GM23338 (cell line): ENCODE measurements at regions not wholly inside any gene's neighbourhood (a gene's known extent, or its start where the extent isn't known, plus 50 kb on each side); places are given as distances from the start of the nearest gene placed in this dataset.

Experiments used
- ATAC-seq: fragments of 200-7000 bp; cut with Tn5 transposase; 3 replicates; pipeline ENCODE4 v1.9.1; 2020
- DNase-seq: peaks from one replicate; pipeline ENCODE4 v3.0.0-alpha.2; 2015; ENCODE audit warnings: low spot score
- H2AFZ ChIP-seq: fragments of 200-600 bp; sonication (generic); 2 replicates; pipeline ENCODE4 v1.8.0; 2016; ENCODE audit warnings: antibody characterized with exemption, mild to moderate bottlenecking, moderate library complexity
- H3F3A ChIP-seq: fragments of 200-600 bp; sonication (generic); replicated peaks from 2 replicates; pipeline ENCODE4 v1.8.0; 2017; ENCODE audit warnings: antibody characterized with exemption, mixed run types, low read depth
- H3K27ac ChIP-seq: fragments of 200-600 bp; sonication (generic); 2 replicates; pipeline ENCODE4 v1.6.1; 2016; ENCODE audit warnings: low read depth
- H3K27me3 ChIP-seq: fragments of 200-600 bp; sonication (generic); 2 replicates; pipeline ENCODE4 v1.8.0; 2016; ENCODE audit warnings: mild to moderate bottlenecking, mixed run types, moderate library complexity; ENCODE audit not compliant: insufficient read depth
- H3K36me3 ChIP-seq: fragments of 200-600 bp; sonication (generic); 2 replicates; pipeline ENCODE4 v1.8.0; 2016; ENCODE audit warnings: mild to moderate bottlenecking; ENCODE audit not compliant: insufficient read depth
- H3K4me1 ChIP-seq: fragments of 200-600 bp; sonication (generic); 2 replicates; pipeline ENCODE4 v1.8.0; 2016; ENCODE audit warnings: mild to moderate bottlenecking, moderate library complexity; ENCODE audit not compliant: insufficient read depth
- H3K4me2 ChIP-seq: fragments of 200-600 bp; sonication (generic); 2 replicates; pipeline ENCODE4 v1.7.1; 2017; ENCODE audit warnings: mixed run types
- H3K4me3 ChIP-seq: fragments of 200-600 bp; sonication (generic); 2 replicates; pipeline ENCODE4 v1.6.1; 2016; ENCODE audit warnings: mixed run types
- H3K79me2 ChIP-seq: fragments of 200-600 bp; sonication (generic); replicated peaks from 2 replicates; pipeline ENCODE4 v1.8.0; 2017; ENCODE audit warnings: mild to moderate bottlenecking; ENCODE audit not compliant: insufficient read depth
- H3K9me2 ChIP-seq: fragments of 200-600 bp; sonication (generic); 2 replicates; pipeline ENCODE4 v1.8.0; 2017; ENCODE audit not compliant: insufficient read depth
- H4K20me1 ChIP-seq: fragments of 200-600 bp; sonication (generic); replicated peaks from 2 replicates; pipeline ENCODE4 v1.8.0; 2017; ENCODE audit warnings: mild to moderate bottlenecking; ENCODE audit not compliant: insufficient read depth
- H3K27ac Mint-ChIP-seq: 2 replicates; pipeline ENCODE4 v1.8.0; 2020; ENCODE audit warnings: inconsistent platforms, mild to moderate bottlenecking, moderate library complexity, mixed read lengths
- H3K27me3 Mint-ChIP-seq: 3 replicates; pipeline ENCODE4 v1.8.0; 2022; ENCODE audit warnings: low read depth, mild to moderate bottlenecking, moderate library complexity, mixed read lengths, inconsistent platforms; ENCODE audit not compliant: insufficient read depth, poor library complexity
- H3K36me3 Mint-ChIP-seq: 3 replicates; pipeline ENCODE4 v1.8.0; 2021; ENCODE audit warnings: low read depth, mild to moderate bottlenecking, inconsistent platforms, moderate library complexity, mixed read lengths
- H3K4me1 Mint-ChIP-seq: 3 replicates; pipeline ENCODE4 v1.8.0; 2020; ENCODE audit warnings: mild to moderate bottlenecking, inconsistent platforms, mixed read lengths
- H3K4me3 Mint-ChIP-seq: 3 replicates; pipeline ENCODE4 v1.8.0; 2021; ENCODE audit warnings: moderate library complexity, mild to moderate bottlenecking, inconsistent platforms, mixed read lengths
- H3K9me3 Mint-ChIP-seq: 3 replicates; pipeline ENCODE4 v1.8.0; 2020; ENCODE audit warnings: moderate library complexity, mild to moderate bottlenecking, inconsistent platforms, mixed read lengths
- CREB1 ChIP-seq: fragments of 250-450 bp; sonication (Bioruptor Pico); IDR thresholded peaks from 2 replicates; pipeline ENCODE4 v1.5.0; 2020; ENCODE audit warnings: low read depth, mild to moderate bottlenecking, moderate library complexity
- EZH2phosphoT487 ChIP-seq: fragments of 200-600 bp; sonication (generic); IDR thresholded peaks from one replicate; pipeline ENCODE4 v1.8.1; 2018; ENCODE audit warnings: antibody characterized with exemption; ENCODE audit not compliant: unreplicated experiment
- JUNB ChIP-seq: IDR thresholded peaks from one replicate; pipeline ENCODE4 v1.6.1; 2016; ENCODE audit warnings: antibody characterized with exemption; ENCODE audit not compliant: unreplicated experiment
- POLR2AphosphoS5 ChIP-seq: IDR thresholded peaks from 2 replicates; pipeline ENCODE4 v1.6.1; 2016; ENCODE audit warnings: antibody characterized with exemption, low read depth
- STAT1 ChIP-seq: IDR thresholded peaks from one replicate; pipeline ENCODE4 v1.6.1; 2016; ENCODE audit warnings: antibody characterized with exemption; ENCODE audit not compliant: unreplicated experiment
- ZNF331 ChIP-seq: fragments of 250-450 bp; sonication (Bioruptor Pico); IDR thresholded peaks from 2 replicates; pipeline ENCODE4 v1.5.0; 2020; ENCODE audit warnings: low read depth, mild to moderate bottlenecking, moderate library complexity
- TF ChIP-seq, protein P1 (sequence below): fragments of 250-450 bp; sonication (Bioruptor Pico); IDR thresholded peaks from 2 replicates; pipeline ENCODE4 v1.5.0; 2020; ENCODE audit warnings: mild to moderate bottlenecking, moderate library complexity
- TF ChIP-seq, protein P2 (sequence below): IDR thresholded peaks from 2 replicates; pipeline ENCODE4 v1.6.1; 2016; ENCODE audit warnings: antibody characterized with exemption

DNA sequence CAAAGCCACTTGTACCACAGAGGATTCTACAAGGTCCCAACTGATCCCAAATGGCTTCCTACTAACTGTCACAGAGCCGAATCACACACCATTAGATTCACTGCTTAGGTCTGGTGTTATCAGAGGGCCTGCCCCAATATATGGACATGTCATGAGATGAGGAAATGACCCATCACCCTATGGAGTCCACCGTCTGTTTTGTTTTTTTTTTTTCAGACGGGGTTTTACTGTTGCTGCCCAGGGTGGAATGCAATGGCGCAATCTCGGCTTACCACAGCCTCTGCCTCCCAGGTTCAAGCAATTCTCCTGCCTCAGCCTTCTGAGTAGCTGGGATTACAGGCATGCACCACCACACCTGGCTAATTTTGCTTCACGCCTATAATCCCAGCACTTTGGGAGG, 83.8 kb upstream of the ETS2 start:
- H4K20me1 ChIP-seq = no peaks in the 10 kb centered on the region
- no peak overlapping the region for H2AFZ ChIP-seq
- no peaks in the 10 kb centered on the region for H3F3A ChIP-seq
- H3K36me3 ChIP-seq = no peaks in the 10 kb centered on the region
- H3K4me1 Mint-ChIP-seq = peaks cover 8% of the 10 kb centered on the region
- no peak overlapping the region for H3K4me3 ChIP-seq
- H3K36me3 Mint-ChIP-seq = peaks cover 8% of the 10 kb centered on the region; the same call in 2 of the 3 replicates
- no peaks in the 10 kb centered on the region for H3K27me3 Mint-ChIP-seq
- ATAC-seq (no peak), DNase-seq (no peak)
- H3K27ac Mint-ChIP-seq = no peak overlapping the region
- TF ChIP-seq ZNF331 (CRISPR knock-in tag) (no peak), CREB1 (CRISPR knock-in tag) (no peak), EZH2phosphoT487 (no peak), POLR2AphosphoS5 (no peak), STAT1 (no peak), JUNB (no peak)
- no peak overlapping the region for H3K4me3 Mint-ChIP-seq
- H3K9me3 Mint-ChIP-seq = peaks cover 14% of the 10 kb centered on the region
- H3K4me2 ChIP-seq = no peak overlapping the region
- 0 out of 2 replicates have a peak, but pooled peaks cover 4% of the 10 kb centered on the region for H3K9me2 ChIP-seq
- H3K4me1 ChIP-seq = no peaks in the 10 kb centered on the region
- H3K27ac ChIP-seq = no peak overlapping the region
- H3K79me2 ChIP-seq = no peaks in the 10 kb centered on the region
- no peaks in the 10 kb centered on the region for H3K27me3 ChIP-seq

GRCh38 chr21:38725196-38726157, 80.3 kb upstream of the ETS2 start:
- Mint-ChIP-seq H3K4me3 (no peak overlapping the region), H3K4me1 (peaks cover 14% of the 10 kb centered on the region), H3K27me3 (no peaks in the 10 kb centered on the region), H3K36me3 (peaks cover 8% of the 10 kb centered on the region; the same call in 2 of the 3 replicates), H3K9me3 (peaks cover 14% of the 10 kb centered on the region), H3K27ac (no peak overlapping the region)
- Histone ChIP-seq H2AFZ (no peak overlapping the region; the same call in 1 of the 2 replicates), H3K4me1 (0 out of 2 replicates have a peak, but pooled peaks cover 5% of the 10 kb centered on the region), H3F3A (no peaks in the 10 kb centered on the region), H3K27me3 (no peaks in the 10 kb centered on the region), H3K4me3 (no peak overlapping the region), H3K27ac (no peak overlapping the region), H3K9me2 (no peaks in the 10 kb centered on the region), H4K20me1 (no peaks in the 10 kb centered on the region), H3K4me2 (no peak overlapping the region), H3K36me3 (no peaks in the 10 kb centered on the region; the same call in 1 of the 2 replicates), H3K79me2 (no peaks in the 10 kb centered on the region)
- no peak for TF ChIP-seq STAT1
- no peak for DNase-seq
- ATAC-seq = no peak

DNA sequence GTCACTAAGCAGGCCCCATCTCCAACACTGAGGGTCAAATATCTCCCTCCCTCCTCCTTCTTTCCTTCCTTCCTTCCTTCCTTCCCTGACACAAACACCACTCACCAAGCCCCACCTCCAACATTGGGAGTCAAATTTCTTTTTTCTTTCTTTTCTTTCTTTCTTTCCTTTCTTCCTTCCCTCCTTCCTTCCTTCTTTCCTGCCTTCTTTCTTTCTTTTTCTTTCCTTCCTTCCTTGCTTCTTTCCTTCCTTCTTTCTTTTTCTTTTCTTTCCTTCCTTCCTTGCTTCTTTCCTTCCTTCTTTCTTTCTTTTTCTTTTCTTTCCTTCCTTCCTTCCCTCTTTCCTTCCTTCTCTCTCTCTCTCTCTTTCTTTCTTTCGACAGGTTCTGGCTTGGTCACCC, 79.2 kb upstream of the ETS2 start:
- Histone ChIP-seq H2AFZ (no peak overlapping the region), H3F3A (no peaks in the 10 kb centered on the region), H3K9me2 (no peaks in the 10 kb centered on the region), H3K36me3 (no peaks in the 10 kb centered on the region; the same call in 1 of the 2 replicates), H3K27ac (no peak overlapping the region), H3K27me3 (no peaks in the 10 kb centered on the region), H3K79me2 (no peaks in the 10 kb centered on the region), H3K4me3 (no peak overlapping the region), H4K20me1 (no peaks in the 10 kb centered on the region), H3K4me2 (no peak overlapping the region), H3K4me1 (0 out of 2 replicates have a peak, but pooled peaks cover 5% of the 10 kb centered on the region)
- Mint-ChIP-seq H3K27me3 (peaks cover 2% of the 10 kb centered on the region), H3K36me3 (peaks cover 8% of the 10 kb centered on the region; the same call in 2 of the 3 replicates), H3K4me3 (no peak overlapping the region), H3K9me3 (peaks cover 14% of the 10 kb centered on the region), H3K27ac (no peak overlapping the region), H3K4me1 (peaks cover 7% of the 10 kb centered on the region)
- DNase-seq = no peak
- ATAC-seq = no peak
- TF ChIP-seq, protein P1, sequence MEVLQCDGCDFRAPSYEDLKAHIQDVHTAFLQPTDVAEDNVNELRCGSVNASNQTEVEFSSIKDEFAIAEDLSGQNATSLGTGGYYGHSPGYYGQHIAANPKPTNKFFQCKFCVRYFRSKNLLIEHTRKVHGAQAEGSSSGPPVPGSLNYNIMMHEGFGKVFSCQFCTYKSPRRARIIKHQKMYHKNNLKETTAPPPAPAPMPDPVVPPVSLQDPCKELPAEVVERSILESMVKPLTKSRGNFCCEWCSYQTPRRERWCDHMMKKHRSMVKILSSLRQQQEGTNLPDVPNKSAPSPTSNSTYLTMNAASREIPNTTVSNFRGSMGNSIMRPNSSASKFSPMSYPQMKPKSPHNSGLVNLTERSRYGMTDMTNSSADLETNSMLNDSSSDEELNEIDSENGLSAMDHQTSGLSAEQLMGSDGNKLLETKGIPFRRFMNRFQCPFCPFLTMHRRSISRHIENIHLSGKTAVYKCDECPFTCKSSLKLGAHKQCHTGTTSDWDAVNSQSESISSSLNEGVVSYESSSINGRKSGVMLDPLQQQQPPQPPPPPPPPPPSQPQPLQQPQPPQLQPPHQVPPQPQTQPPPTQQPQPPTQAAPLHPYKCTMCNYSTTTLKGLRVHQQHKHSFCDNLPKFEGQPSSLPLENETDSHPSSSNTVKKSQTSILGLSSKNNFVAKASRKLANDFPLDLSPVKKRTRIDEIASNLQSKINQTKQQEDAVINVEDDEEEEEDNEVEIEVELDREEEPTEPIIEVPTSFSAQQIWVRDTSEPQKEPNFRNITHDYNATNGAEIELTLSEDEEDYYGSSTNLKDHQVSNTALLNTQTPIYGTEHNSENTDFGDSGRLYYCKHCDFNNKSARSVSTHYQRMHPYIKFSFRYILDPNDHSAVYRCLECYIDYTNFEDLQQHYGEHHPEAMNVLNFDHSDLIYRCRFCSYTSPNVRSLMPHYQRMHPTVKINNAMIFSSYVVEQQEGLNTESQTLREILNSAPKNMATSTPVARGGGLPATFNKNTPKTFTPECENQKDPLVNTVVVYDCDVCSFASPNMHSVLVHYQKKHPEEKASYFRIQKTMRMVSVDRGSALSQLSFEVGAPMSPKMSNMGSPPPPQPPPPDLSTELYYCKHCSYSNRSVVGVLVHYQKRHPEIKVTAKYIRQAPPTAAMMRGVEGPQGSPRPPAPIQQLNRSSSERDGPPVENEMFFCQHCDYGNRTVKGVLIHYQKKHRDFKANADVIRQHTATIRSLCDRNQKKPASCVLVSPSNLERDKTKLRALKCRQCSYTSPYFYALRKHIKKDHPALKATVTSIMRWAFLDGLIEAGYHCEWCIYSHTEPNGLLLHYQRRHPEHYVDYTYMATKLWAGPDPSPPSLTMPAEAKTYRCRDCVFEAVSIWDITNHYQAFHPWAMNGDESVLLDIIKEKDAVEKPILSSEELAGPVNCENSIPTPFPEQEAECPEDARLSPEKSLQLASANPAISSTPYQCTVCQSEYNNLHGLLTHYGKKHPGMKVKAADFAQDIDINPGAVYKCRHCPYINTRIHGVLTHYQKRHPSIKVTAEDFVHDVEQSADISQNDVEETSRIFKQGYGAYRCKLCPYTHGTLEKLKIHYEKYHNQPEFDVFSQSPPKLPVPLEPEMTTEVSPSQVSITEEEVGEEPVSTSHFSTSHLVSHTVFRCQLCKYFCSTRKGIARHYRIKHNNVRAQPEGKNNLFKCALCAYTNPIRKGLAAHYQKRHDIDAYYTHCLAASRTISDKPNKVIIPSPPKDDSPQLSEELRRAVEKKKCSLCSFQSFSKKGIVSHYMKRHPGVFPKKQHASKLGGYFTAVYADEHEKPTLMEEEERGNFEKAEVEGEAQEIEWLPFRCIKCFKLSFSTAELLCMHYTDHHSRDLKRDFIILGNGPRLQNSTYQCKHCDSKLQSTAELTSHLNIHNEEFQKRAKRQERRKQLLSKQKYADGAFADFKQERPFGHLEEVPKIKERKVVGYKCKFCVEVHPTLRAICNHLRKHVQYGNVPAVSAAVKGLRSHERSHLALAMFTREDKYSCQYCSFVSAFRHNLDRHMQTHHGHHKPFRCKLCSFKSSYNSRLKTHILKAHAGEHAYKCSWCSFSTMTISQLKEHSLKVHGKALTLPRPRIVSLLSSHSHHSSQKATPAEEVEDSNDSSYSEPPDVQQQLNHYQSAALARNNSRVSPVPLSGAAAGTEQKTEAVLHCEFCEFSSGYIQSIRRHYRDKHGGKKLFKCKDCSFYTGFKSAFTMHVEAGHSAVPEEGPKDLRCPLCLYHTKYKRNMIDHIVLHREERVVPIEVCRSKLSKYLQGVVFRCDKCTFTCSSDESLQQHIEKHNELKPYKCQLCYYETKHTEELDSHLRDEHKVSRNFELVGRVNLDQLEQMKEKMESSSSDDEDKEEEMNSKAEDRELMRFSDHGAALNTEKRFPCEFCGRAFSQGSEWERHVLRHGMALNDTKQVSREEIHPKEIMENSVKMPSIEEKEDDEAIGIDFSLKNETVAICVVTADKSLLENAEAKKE (CRISPR knock-in tag) = no peak
- no peak for TF ChIP-seq ZNF331 (CRISPR knock-in tag)
- TF ChIP-seq, protein P2, sequence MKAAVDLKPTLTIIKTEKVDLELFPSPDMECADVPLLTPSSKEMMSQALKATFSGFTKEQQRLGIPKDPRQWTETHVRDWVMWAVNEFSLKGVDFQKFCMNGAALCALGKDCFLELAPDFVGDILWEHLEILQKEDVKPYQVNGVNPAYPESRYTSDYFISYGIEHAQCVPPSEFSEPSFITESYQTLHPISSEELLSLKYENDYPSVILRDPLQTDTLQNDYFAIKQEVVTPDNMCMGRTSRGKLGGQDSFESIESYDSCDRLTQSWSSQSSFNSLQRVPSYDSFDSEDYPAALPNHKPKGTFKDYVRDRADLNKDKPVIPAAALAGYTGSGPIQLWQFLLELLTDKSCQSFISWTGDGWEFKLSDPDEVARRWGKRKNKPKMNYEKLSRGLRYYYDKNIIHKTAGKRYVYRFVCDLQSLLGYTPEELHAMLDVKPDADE = no peak
- TF ChIP-seq POLR2AphosphoS5 = no peak
